Body of pancreas (tissue), 4 donors: ENCODE measurements at regions not wholly inside any gene's neighbourhood (a gene's known extent, or its start where the extent isn't known, plus 50 kb on each side); places are given as distances from the start of the nearest gene placed in this dataset.

Experiments used
- POLR2A ChIP-seq, 3 donors: fragments of 450-650 bp; IDR thresholded peaks; one replicate each; pipeline ENCODE4 v1.6.1; 2016; ENCODE audit warnings: antibody characterized with exemption in 3 of 3, mild to moderate bottlenecking in 2 of 3
- TF ChIP-seq, protein P1 (sequence below), 7 experiments: fragments of 450-650 bp in 4 of 7; fragments of 200-600 bp in 3 of 7; sonication (generic) in 3 of 7; IDR thresholded peaks; one replicate each; pipeline ENCODE4 v1.5.1; 2016 to 2019; ENCODE audit warnings: antibody characterized with exemption in 7 of 7

DNA sequence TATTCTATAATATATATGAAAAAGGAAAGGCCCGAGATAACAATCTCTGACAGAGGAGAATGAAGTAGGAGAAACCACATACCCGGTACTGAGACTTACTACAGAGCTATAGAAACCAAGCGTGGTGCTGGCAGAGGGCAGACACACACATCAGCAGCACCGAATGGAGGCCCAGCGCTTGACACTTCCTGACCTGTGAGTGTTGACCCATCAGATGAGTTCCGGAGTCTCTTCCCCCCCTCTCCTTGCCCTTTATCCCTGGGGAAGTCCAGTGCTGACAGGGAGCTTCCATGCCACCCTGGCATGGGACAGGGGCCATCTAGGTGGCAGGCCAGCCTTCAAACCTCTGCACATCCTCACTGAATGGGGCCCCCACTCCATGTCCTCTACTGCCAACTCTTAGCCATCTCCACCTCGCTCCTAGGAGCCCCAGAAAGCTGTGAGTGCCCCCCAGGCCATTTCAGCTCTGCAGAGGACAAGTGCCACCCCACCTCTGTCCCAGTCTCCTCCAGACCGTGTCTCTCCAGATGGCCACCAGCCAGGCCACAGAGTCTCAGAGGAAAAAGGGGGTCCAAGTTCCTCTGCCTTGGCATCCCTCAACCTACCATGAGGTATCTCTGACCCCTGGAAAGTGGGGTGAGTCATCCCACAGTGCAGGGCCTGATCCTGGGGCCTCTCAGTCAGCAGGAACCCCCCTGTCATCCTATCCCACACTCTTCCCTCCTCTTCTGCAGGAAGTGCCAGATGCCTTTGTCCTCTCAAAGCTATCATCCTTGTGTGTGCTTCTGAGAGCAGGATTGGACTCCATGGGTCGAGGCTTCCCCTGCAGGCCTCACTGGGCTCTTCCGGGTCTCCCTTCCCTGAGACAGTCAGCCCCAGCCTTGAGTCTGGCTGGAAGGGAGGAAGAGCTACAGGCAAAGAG is 116.5 kb upstream of the ALDH1A3 start:
- TF ChIP-seq, protein P1, sequence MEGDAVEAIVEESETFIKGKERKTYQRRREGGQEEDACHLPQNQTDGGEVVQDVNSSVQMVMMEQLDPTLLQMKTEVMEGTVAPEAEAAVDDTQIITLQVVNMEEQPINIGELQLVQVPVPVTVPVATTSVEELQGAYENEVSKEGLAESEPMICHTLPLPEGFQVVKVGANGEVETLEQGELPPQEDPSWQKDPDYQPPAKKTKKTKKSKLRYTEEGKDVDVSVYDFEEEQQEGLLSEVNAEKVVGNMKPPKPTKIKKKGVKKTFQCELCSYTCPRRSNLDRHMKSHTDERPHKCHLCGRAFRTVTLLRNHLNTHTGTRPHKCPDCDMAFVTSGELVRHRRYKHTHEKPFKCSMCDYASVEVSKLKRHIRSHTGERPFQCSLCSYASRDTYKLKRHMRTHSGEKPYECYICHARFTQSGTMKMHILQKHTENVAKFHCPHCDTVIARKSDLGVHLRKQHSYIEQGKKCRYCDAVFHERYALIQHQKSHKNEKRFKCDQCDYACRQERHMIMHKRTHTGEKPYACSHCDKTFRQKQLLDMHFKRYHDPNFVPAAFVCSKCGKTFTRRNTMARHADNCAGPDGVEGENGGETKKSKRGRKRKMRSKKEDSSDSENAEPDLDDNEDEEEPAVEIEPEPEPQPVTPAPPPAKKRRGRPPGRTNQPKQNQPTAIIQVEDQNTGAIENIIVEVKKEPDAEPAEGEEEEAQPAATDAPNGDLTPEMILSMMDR (IDR thresholded peaks at IDR 0.05): no peak
- TF ChIP-seq POLR2A (IDR thresholded peaks at IDR 0.05): no peak
